ENCODE measurements at regions not wholly inside any gene's neighbourhood (a gene's known extent, or its start where the extent isn't known, plus 50 kb on each side); places are given as distances from the start of the nearest gene placed in this dataset.
A peak's percentile ranks its signal among the peaks of the same experiment; 100 is the strongest.
"Not testable (repeated sequence)": the region's sequence is repeated elsewhere in the genome, so short reads cannot be mapped to it uniquely, and the experiment has no call there.

- peak; percentile 28 for DNase-seq (ENCODE audit: low read depth)
- no peak overlapping the region for H3K4me3 ChIP-seq (ENCODE audit: low read depth, low read length)
- TF ChIP-seq MYC (IDR thresholded peaks at IDR 0.05; ENCODE audit: low read depth, low read length) (no peak), CTCF (IDR thresholded peaks at IDR 0.05; ENCODE audit: low read depth, low read length) (no peak), POLR2A (IDR thresholded peaks at IDR 0.05; ENCODE audit: extremely low read depth, insufficient read length) (no peak)
- TF ChIP-seq, protein P1, sequence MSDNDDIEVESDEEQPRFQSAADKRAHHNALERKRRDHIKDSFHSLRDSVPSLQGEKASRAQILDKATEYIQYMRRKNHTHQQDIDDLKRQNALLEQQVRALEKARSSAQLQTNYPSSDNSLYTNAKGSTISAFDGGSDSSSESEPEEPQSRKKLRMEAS (IDR thresholded peaks at IDR 0.05; ENCODE audit: low read depth, low read length), result no peak
Measured at GRCh38 chr1:58964880-58965279, 181.0 kb upstream of the JUN start.

DNA sequence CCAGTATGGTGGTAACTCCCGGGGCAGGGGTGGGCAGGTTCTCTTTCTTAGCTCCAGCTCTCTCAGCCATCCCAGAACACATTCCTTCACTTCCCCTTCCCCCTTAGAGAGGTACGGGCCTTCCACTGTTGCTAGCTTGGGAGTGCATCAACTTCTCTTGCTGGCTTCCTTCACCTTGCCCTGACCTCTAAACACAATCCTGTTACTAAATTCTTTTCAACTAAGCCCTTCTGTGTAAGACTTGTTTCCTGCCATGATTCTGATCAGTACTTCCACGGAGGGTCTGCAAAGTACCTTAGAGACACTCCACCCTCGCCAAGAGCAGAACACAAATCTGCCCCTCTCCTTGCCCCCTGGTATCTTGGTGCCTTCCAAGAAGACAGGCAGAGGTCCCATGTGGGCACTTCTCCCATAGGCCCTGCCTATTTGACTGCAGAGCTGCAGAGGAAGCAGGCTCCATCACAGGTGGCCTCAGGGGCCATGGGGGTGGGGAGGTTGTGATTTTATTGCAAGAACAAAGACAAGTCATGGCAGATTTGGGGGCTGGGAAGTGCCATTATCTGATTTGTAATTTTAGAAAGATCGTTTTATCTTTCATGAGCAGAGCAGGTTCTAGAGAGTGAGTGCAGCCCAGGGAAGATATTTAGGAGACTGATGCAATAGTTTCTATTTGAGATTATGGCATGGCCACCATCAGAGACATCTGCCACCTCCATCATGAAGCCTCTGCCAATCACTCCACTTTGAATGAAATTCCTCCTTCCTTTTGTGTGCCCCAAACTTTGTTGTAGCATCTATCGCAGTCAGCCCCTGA is 182.5 kb upstream of the JUN start:
- no peak for DNase-seq (ENCODE audit: low read depth)
- H3K4me3 ChIP-seq (ENCODE audit: low read depth, low read length), result no peak overlapping the region
- TF ChIP-seq MYC (IDR thresholded peaks at IDR 0.05; ENCODE audit: low read depth, low read length) (no peak), POLR2A (IDR thresholded peaks at IDR 0.05; ENCODE audit: extremely low read depth, insufficient read length) (no peak), CTCF (IDR thresholded peaks at IDR 0.05; ENCODE audit: low read depth, low read length) (no peak)
- TF ChIP-seq, protein P1 (IDR thresholded peaks at IDR 0.05; ENCODE audit: low read depth, low read length), result no peak

- TF ChIP-seq CTCF (IDR thresholded peaks at IDR 0.05; ENCODE audit: low read depth, low read length), result no peak
- no peak for TF ChIP-seq POLR2A (IDR thresholded peaks at IDR 0.05; ENCODE audit: extremely low read depth, insufficient read length)
Measured at GRCh38 chr1:58966917-58967740, 183.3 kb upstream of the JUN start.

DNA sequence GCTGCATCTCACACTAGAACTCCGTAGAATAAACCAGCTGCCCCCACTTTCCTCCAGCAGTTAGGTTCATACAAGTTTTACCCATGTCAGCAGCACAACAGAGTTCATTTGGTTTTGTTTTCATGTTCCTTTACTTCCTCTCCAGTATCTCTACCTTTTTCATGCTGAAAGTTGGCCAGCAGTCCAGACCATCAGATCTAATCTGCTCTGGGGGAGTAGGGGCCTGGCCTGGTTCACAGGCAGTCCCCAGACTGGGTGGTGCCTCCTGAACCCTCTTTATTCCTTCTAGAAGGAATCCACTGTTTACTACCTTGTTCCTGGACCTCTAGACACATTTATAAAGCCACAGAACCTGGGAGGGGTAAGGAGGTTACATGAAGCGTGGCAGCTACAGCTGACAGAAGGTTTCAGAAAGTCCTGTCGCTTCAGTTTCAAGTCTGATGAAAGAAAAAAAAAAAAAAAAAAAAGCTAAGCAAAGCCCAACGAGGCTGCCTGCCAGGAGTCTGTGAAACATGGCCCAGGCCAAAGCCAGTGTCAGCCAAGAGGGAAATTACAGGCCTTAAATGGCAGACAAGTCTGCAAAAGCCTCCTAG is 184.6 kb upstream of the JUN start:
- H3K4me3 ChIP-seq (ENCODE audit: low read depth, low read length), result no peak overlapping the region
- no peak for DNase-seq (ENCODE audit: low read depth)
- no peak for TF ChIP-seq MYC (IDR thresholded peaks at IDR 0.05; ENCODE audit: low read depth, low read length)
- TF ChIP-seq CTCF (IDR thresholded peaks at IDR 0.05; ENCODE audit: low read depth, low read length), result no peak
- no peak for TF ChIP-seq POLR2A (IDR thresholded peaks at IDR 0.05; ENCODE audit: extremely low read depth, insufficient read length)
- TF ChIP-seq, protein P1 (IDR thresholded peaks at IDR 0.05; ENCODE audit: low read depth, low read length), result no peak

More at GRCh38 chr1:58966917-58967740, 183.3 kb upstream of the JUN start:
- no peak overlapping the region for H3K4me3 ChIP-seq (ENCODE audit: low read depth, low read length)
- DNase-seq (ENCODE audit: low read depth), result no peak

DNA sequence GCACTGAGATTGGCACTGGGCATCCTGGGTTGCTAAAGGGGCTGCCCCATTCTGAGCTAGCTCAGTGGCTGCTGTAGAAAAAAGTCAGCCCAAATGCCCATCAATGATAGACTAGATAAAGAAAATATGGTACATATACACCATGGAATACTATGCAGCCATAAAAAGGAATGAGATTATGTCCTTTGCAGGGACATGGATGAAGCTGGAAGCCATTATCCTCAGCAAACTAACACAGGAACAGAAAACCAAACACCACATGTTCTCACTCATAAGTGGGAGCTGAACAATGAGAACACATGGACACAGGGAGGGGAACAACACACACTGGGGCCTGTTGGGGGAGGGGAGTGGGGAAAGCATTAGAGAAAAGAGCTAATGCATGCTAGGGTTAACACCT is 185.3 kb upstream of the JUN start:
- not testable (repeated sequence) for DNase-seq (ENCODE audit: low read depth); H3K4me3 ChIP-seq (ENCODE audit: low read depth, low read length)

GRCh38 chr1:58971629-58972140 is 187.8 kb upstream of the JUN start:
- DNase-seq (ENCODE audit: low read depth), result no peak
- TF ChIP-seq, protein P1 (IDR thresholded peaks at IDR 0.05; ENCODE audit: low read depth, low read length), result no peak
- TF ChIP-seq MYC (IDR thresholded peaks at IDR 0.05; ENCODE audit: low read depth, low read length) (no peak), POLR2A (IDR thresholded peaks at IDR 0.05; ENCODE audit: extremely low read depth, insufficient read length) (no peak), CTCF (IDR thresholded peaks at IDR 0.05; ENCODE audit: low read depth, low read length) (no peak)
- no peak overlapping the region for H3K4me3 ChIP-seq (ENCODE audit: low read depth, low read length)

All from NB4 (cell line).